HG03520 (cell line): ENCODE measurements at regions not wholly inside any gene's neighbourhood (a gene's known extent, or its start where the extent isn't known, plus 50 kb on each side); places are given as distances from the start of the nearest gene placed in this dataset.

Experiments
- ATAC-seq: cut with Tn5 transposase; IDR thresholded peaks from one replicate; pipeline ENCODE4 v1.9.1; 2021; ENCODE audit warnings: mild to moderate bottlenecking, moderate library complexity; ENCODE audit not compliant: unreplicated experiment

- no peak for ATAC-seq
These were observed 50.5 kb upstream of the NT5C1B start for GRCh38 chr2:18639756-18640453.
